MCF 10A (cell line): ENCODE measurements at regions not wholly inside any gene's neighbourhood (a gene's known extent, or its start where the extent isn't known, plus 50 kb on each side); places are given as distances from the start of the nearest gene placed in this dataset.

Experiments
- BruUV-seq: library from RNA; stranded (reverse); fragments of 400-500 nt; replicated peaks from 2 replicates; lab custom pipeline; 2021; lab: Mats Ljungman, UMichigan
- CTCF ChIA-PET: fragments of 300-600 bp; sonication (Branson Sonifier 250); formaldehyde crosslinking; extraction: SDS; loops from one replicate; lab custom pipeline; 2021; ENCODE audit warnings: antibody characterized with exemption, inconsistent platforms; lab: Yijun Ruan, JAX
- POLR2A ChIA-PET: fragments of 300-600, 350-650 bp; sonication (Branson Sonifier 250); formaldehyde crosslinking; extraction: SDS; loops from one replicate; lab custom pipeline; 2020; ENCODE audit warnings: antibody characterized with exemption, inconsistent platforms; lab: Yijun Ruan, JAX
- DNase-seq: peaks from one replicate; pipeline ENCODE4 v3.0.0-alpha.2; 2018; ENCODE audit not compliant: unreplicated experiment
- H3K27ac Mint-ChIP-seq: one replicate; pipeline ENCODE4 v1.8.0; 2022; ENCODE audit warnings: mild to moderate bottlenecking, low read depth, mixed read lengths; ENCODE audit not compliant: unreplicated experiment
- H3K27me3 Mint-ChIP-seq: one replicate; pipeline ENCODE4 v1.8.0; 2022; ENCODE audit warnings: mixed read lengths; ENCODE audit not compliant: insufficient read depth, unreplicated experiment
- H3K36me3 Mint-ChIP-seq: one replicate; pipeline ENCODE4 v1.8.0; 2022; ENCODE audit warnings: mild to moderate bottlenecking, moderate library complexity, mixed read lengths; ENCODE audit not compliant: insufficient read depth, unreplicated experiment
- H3K4me1 Mint-ChIP-seq: one replicate; pipeline ENCODE4 v1.8.0; 2022; ENCODE audit warnings: mixed read lengths; ENCODE audit not compliant: insufficient read depth, unreplicated experiment
- H3K4me3 Mint-ChIP-seq: one replicate; pipeline ENCODE4 v1.8.0; 2022; ENCODE audit warnings: mild to moderate bottlenecking, moderate library complexity, mixed read lengths; ENCODE audit not compliant: unreplicated experiment
- H3K9me3 Mint-ChIP-seq: one replicate; pipeline ENCODE4 v1.8.0; 2022; ENCODE audit warnings: mixed read lengths; ENCODE audit not compliant: unreplicated experiment
- CTCF ChIP-seq: fragments of 200-600 bp; IDR thresholded peaks from one replicate; pipeline ENCODE4 v1.8.0; 2022; ENCODE audit warnings: antibody characterized with exemption, mild to moderate bottlenecking; ENCODE audit not compliant: unreplicated experiment
- intact Hi-C: fragments of 100-400 bp; cut with micrococcal nuclease; formaldehyde crosslinking; loops from 2 replicates; pipeline ENCODE4 v1.14.1; 2022

GRCh38 chr11:11217289-11217928 lies 135.6 kb downstream of the CSNK2A3 start:
- H3K36me3 Mint-ChIP-seq = no peaks in the 10 kb centered on the region
- H3K4me1 Mint-ChIP-seq = peaks cover 14% of the 10 kb centered on the region
- TF ChIP-seq CTCF = no peak
- DNase-seq = no peak
- H3K4me3 Mint-ChIP-seq = no peak overlapping the region
- no peak overlapping the region for H3K27ac Mint-ChIP-seq
- ChIA-PET CTCF (interaction anchor here (0.6 kb wide), 1 partner anchor 181 kb away, joined by 3 read pairs; no protein-coding TSS in a partner anchor), POLR2A (interaction anchor here (0.6 kb wide), 1 partner anchor 216 kb away, joined by 3 read pairs; no protein-coding TSS in a partner anchor)
- intact Hi-C loops = no loop called here
- H3K9me3 Mint-ChIP-seq = no peaks in the 10 kb centered on the region
- peaks cover 16% of the 10 kb centered on the region for H3K27me3 Mint-ChIP-seq
- no TSS peak for BruUV-seq

GRCh38 chr11:11215944-11216343 lies 137.1 kb downstream of the CSNK2A3 start:
- Mint-ChIP-seq H3K9me3 (no peaks in the 10 kb centered on the region), H3K4me1 (peaks cover 10% of the 10 kb centered on the region), H3K27me3 (peaks cover 16% of the 10 kb centered on the region), H3K4me3 (no peak overlapping the region), H3K27ac (no peak overlapping the region), H3K36me3 (no peaks in the 10 kb centered on the region)
- no peak for TF ChIP-seq CTCF
- ChIA-PET CTCF (no interaction called here), POLR2A (no interaction called here)
- BruUV-seq = no TSS peak
- intact Hi-C loops = no loop called here
- DNase-seq = no peak

GRCh38 chr11:11215058-11215815 lies 137.8 kb downstream of the CSNK2A3 start:
- Mint-ChIP-seq H3K9me3 (no peaks in the 10 kb centered on the region), H3K27me3 (peaks cover 16% of the 10 kb centered on the region), H3K27ac (no peak overlapping the region), H3K4me3 (no peak overlapping the region), H3K4me1 (peaks cover 5% of the 10 kb centered on the region), H3K36me3 (no peaks in the 10 kb centered on the region)
- no peak for TF ChIP-seq CTCF
- DNase-seq = no peak
- intact Hi-C loops = no loop called here
- ChIA-PET POLR2A (interaction anchor here (0.7 kb wide), 1 partner anchor 12 kb away, joined by 4 read pairs; no protein-coding TSS in a partner anchor), CTCF (interaction anchor here (0.6 kb wide), 1 partner anchor 423 kb away, joined by 4 read pairs; no protein-coding TSS in a partner anchor)
- BruUV-seq = no TSS peak

- no peak for DNase-seq
- TF ChIP-seq CTCF = no peak
- Mint-ChIP-seq H3K9me3 (no peaks in the 10 kb centered on the region), H3K4me3 (no peak overlapping the region), H3K4me1 (no peaks in the 10 kb centered on the region), H3K36me3 (no peaks in the 10 kb centered on the region), H3K27me3 (peaks cover 16% of the 10 kb centered on the region), H3K27ac (no peak overlapping the region)
- intact Hi-C loops = no loop called here
- POLR2A ChIA-PET = interaction anchor here (0.6 kb wide), 1 partner anchor 20 kb away, joined by 3 read pairs; no protein-coding TSS in a partner anchor
- no TSS peak for BruUV-seq
- CTCF ChIA-PET = interaction anchor here (0.6 to 1.2 kb wide), 4 partner anchors 11 to 68 kb away, joined by 3 to 4 read pairs (median 3); no protein-coding TSS in a partner anchor
These were observed 139.9 kb downstream of the CSNK2A3 start for GRCh38 chr11:11213117-11213516.
